IMR-90 (cell line): ENCODE measurements at regions not wholly inside any gene's neighbourhood (a gene's known extent, or its start where the extent isn't known, plus 50 kb on each side); places are given as distances from the start of the nearest gene placed in this dataset.
"Not testable (repeated sequence)": the region's sequence is repeated elsewhere in the genome, so short reads cannot be mapped to it uniquely, and the experiment has no call there.

Experiments used
- ATAC-seq: fragments of 200-7000 bp; cut with Tn5 transposase; 2 replicates; pipeline ENCODE4 v1.9.1; 2020; ENCODE audit warnings: low read depth, mild to moderate bottlenecking, moderate library complexity
- BruUV-seq: library from RNA; stranded (reverse); fragments of 400-500 nt; replicated peaks from 2 replicates; lab custom pipeline; 2021; lab: Mats Ljungman, UMichigan
- CTCF ChIA-PET: fragments of 300-600 bp; formaldehyde crosslinking; extraction: SDS; loops from one replicate; lab custom pipeline; 2021; ENCODE audit warnings: antibody characterized with exemption; lab: Yijun Ruan, JAX
- POLR2A ChIA-PET: fragments of 300-600 bp; sonication (Branson Sonifier 250); formaldehyde crosslinking; loops from one replicate; lab custom pipeline; 2022; ENCODE audit warnings: antibody characterized with exemption; ENCODE audit not compliant: unreplicated experiment; lab: Charles Lee
- DNase-seq: peaks from one replicate; pipeline ENCODE4 v3.0.0; 2013
- H2AFZ ChIP-seq: replicated peaks from 2 replicates; pipeline ENCODE3; 2013; ENCODE audit warnings: low read length, mild to moderate bottlenecking; ENCODE audit not compliant: poor library complexity
- H2AK5ac ChIP-seq: 2 replicates; pipeline ENCODE4 v1.6.1; 2013; ENCODE audit warnings: low read depth, low read length, inconsistent platforms
- H2AK9ac ChIP-seq: replicated peaks from 2 replicates; pipeline ENCODE3; 2013; ENCODE audit warnings: mild to moderate bottlenecking, low read depth, low read length, moderate library complexity; ENCODE audit not compliant: poor library complexity
- H2BK120ac ChIP-seq: 2 replicates; pipeline ENCODE4 v1.6.1; 2013; ENCODE audit warnings: low read depth, low read length, inconsistent platforms
- H2BK15ac ChIP-seq: 3 replicates; pipeline ENCODE4 v1.6.1; 2013; ENCODE audit warnings: low read depth, low read length, inconsistent platforms
- H2BK20ac ChIP-seq: 2 replicates; pipeline ENCODE4 v1.6.1; 2013; ENCODE audit warnings: low read depth, mild to moderate bottlenecking, inconsistent platforms, low read length, moderate library complexity
- H2BK5ac ChIP-seq: 2 replicates; pipeline ENCODE4 v1.6.1; 2013; ENCODE audit warnings: mild to moderate bottlenecking, low read depth, low read length, inconsistent platforms; ENCODE audit not compliant: poor library complexity, severe bottlenecking
- H3K14ac ChIP-seq: replicated peaks from 2 replicates; pipeline ENCODE4 v1.6.1; 2013; ENCODE audit warnings: low read depth, low read length, inconsistent platforms
- H3K18ac ChIP-seq: 2 replicates; pipeline ENCODE4 v1.6.1; 2013; ENCODE audit warnings: low read depth, low read length, control low read depth
- H3K23ac ChIP-seq: 2 replicates; pipeline ENCODE4 v1.6.1; 2013; ENCODE audit warnings: low read depth, low read length, inconsistent platforms
- H3K27ac ChIP-seq: 2 replicates; pipeline ENCODE4 v1.5.1; 2013; ENCODE audit warnings: mild to moderate bottlenecking, control low read depth, low read length; ENCODE audit not compliant: insufficient read depth
- H3K27me3 ChIP-seq: 2 replicates; pipeline ENCODE4 v1.6.1; 2013; ENCODE audit warnings: low read length; ENCODE audit not compliant: control insufficient read depth, insufficient read depth
- H3K36me3 ChIP-seq: 2 replicates; pipeline ENCODE4 v1.6.1; 2013; ENCODE audit warnings: low read length, mixed read lengths; ENCODE audit not compliant: control insufficient read depth, insufficient read depth
- H3K4ac ChIP-seq: 2 replicates; pipeline ENCODE4 v1.6.1; 2013; ENCODE audit warnings: low read depth, low read length, inconsistent platforms
- H3K4me1 ChIP-seq: 2 replicates; pipeline ENCODE4 v1.6.1; 2013; ENCODE audit warnings: low read length, mixed read lengths; ENCODE audit not compliant: control insufficient read depth, insufficient read depth
- H3K4me2 ChIP-seq: 2 replicates; pipeline ENCODE4 v1.6.1; 2013; ENCODE audit warnings: low read depth, mild to moderate bottlenecking, control low read depth, low read length, moderate library complexity
- H3K4me3 ChIP-seq: 2 replicates; pipeline ENCODE4 v1.5.1; 2013; ENCODE audit warnings: low read depth, mild to moderate bottlenecking, control low read depth, low read length, moderate library complexity; ENCODE audit not compliant: insufficient read depth
- H3K56ac ChIP-seq: 2 replicates; pipeline ENCODE4 v1.6.1; 2013; ENCODE audit warnings: low read length, inconsistent platforms; ENCODE audit not compliant: insufficient read depth; ENCODE audit errors: extremely low read depth
- H3K79me1 ChIP-seq, 2 experiments: 2 replicates each; pipeline ENCODE4 v1.6.1; 2013; ENCODE audit warnings: low read length in 2 of 2, inconsistent platforms in 1 of 2, low read depth in 1 of 2
- H3K9ac ChIP-seq: 2 replicates; pipeline ENCODE4 v1.6.1; 2013; ENCODE audit warnings: low read depth, low read length, control low read depth
- H3K9me1 ChIP-seq: 2 replicates; pipeline ENCODE4 v1.6.1; 2013; ENCODE audit warnings: low read length, inconsistent platforms; ENCODE audit not compliant: insufficient read depth
- H3K9me3 ChIP-seq: 2 replicates; pipeline ENCODE4 v1.6.1; 2013; ENCODE audit warnings: low read length; ENCODE audit not compliant: control insufficient read depth, insufficient read depth
- H4K20me1 ChIP-seq: 2 replicates; pipeline ENCODE4 v1.6.1; 2013; ENCODE audit warnings: low read length, inconsistent platforms; ENCODE audit not compliant: insufficient read depth
- H4K5ac ChIP-seq: 2 replicates; pipeline ENCODE4 v1.6.1; 2013; ENCODE audit warnings: mild to moderate bottlenecking, low read depth, low read length, control low read depth
- H4K8ac ChIP-seq, 2 experiments: 2 replicates each; pipeline ENCODE4 v1.6.1; 2013; ENCODE audit warnings: low read depth in 2 of 2, low read length in 2 of 2, control low read depth in 1 of 2, inconsistent platforms in 1 of 2
- H4K91ac ChIP-seq: 2 replicates; pipeline ENCODE4 v1.6.1; 2013; ENCODE audit warnings: low read depth, low read length, inconsistent platforms; ENCODE audit not compliant: insufficient read depth
- WGBS, 2 experiments: methylation state at CpG; one replicate each; pipeline versions ENCODE4 v1.1.5 to v1.1.7; 2013; ENCODE audit warnings: missing lambda C conversion rate in 2 of 2; ENCODE audit not compliant: insufficient read length in 1 of 2; ENCODE audit errors: extremely low coverage in 2 of 2; 5-methylcytosine and 5-hydroxymethylcytosine counted together
- dilution Hi-C: fragments of 300-500 bp; cut with HindIII; formaldehyde crosslinking; loops from one replicate; pipeline ENCODE4 v1.14.3; 2018; ENCODE audit warnings: low sequenced_read_pairs; ENCODE audit not compliant: unreplicated experiment
- in situ Hi-C: fragments of 300-500 bp; cut with MboI; formaldehyde crosslinking; loops from 3 replicates; pipeline ENCODE4 v1.14.3; 2019; ENCODE audit warnings: low sequenced_read_pairs, inconsistent platforms, mixed read lengths
- intact Hi-C: fragments of 100-400 bp; cut with micrococcal nuclease; formaldehyde crosslinking; loops from 2 replicates; pipeline ENCODE4 v1.10.0; 2022

GRCh38 chr11:23883426-23884048 is 613.3 kb upstream of the LUZP2 start:
- DNase-seq, H2BK15ac ChIP-seq, H4K20me1 ChIP-seq, H2BK20ac ChIP-seq, H3K27ac ChIP-seq, H4K8ac ChIP-seq, ATAC-seq, in situ Hi-C loops, H2AK5ac ChIP-seq, CTCF ChIA-PET, BruUV-seq, H3K36me3 ChIP-seq, H3K4ac ChIP-seq, H3K9me3 ChIP-seq, intact Hi-C loops, H3K18ac ChIP-seq, H2AFZ ChIP-seq, H3K79me1 ChIP-seq, H3K23ac ChIP-seq, H3K9me1 ChIP-seq, H3K27me3 ChIP-seq, H3K9ac ChIP-seq, H3K4me2 ChIP-seq, H2AK9ac ChIP-seq, H4K91ac ChIP-seq, POLR2A ChIA-PET, H3K4me1 ChIP-seq, H4K5ac ChIP-seq, H2BK5ac ChIP-seq, H3K56ac ChIP-seq, H2BK120ac ChIP-seq, dilution Hi-C loops, H3K14ac ChIP-seq, H3K4me3 ChIP-seq: not testable (repeated sequence)
- 96% methylated on average over 5 of the region's 26 CpGs; no CpG with 5 or more reads in 1 of the 2 experiments for WGBS, 2 experiments
